Amygdala (tissue), 56 donors: ENCODE measurements at regions not wholly inside any gene's neighbourhood (a gene's known extent, or its start where the extent isn't known, plus 50 kb on each side); places are given as distances from the start of the nearest gene placed in this dataset.
"Not testable (repeated sequence)": the region's sequence is repeated elsewhere in the genome, so short reads cannot be mapped to it uniquely, and the experiment has no call there.

Experiments
- DNase-seq, 56 donors: peaks; one replicate each; lab custom pipeline; 2025; lab: John Stamatoyannopoulos, UW

DNA sequence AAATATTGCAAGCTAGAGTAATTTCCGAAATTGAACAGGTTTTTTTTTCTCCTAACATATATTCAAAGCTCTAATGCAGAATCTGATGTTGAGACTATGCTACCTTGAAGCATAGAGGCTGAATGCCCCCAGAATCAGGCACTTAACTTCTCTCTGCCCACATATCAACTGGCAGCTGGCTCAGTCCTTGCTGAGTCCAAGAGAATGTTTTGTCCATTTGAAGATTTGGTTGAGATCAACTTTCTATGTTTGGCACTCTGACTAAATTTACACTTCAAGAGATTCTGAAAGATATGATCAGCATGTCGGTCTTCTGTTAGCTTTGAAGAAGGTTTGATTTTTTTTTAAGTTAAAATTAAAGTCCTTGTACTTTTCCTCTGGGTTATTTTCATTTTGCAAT is 1298.1 kb downstream of the EPHA7 start:
- no peak for DNase-seq

- DNase-seq, result no peak
Observed at GRCh38 chr6:92117800-92118199, 1301.6 kb downstream of the EPHA7 start.

GRCh38 chr6:92114797-92115196 is 1304.6 kb downstream of the EPHA7 start:
- DNase-seq, result peak in 7 of 56 donors; percentile 1 to 14 (median 2)

DNA sequence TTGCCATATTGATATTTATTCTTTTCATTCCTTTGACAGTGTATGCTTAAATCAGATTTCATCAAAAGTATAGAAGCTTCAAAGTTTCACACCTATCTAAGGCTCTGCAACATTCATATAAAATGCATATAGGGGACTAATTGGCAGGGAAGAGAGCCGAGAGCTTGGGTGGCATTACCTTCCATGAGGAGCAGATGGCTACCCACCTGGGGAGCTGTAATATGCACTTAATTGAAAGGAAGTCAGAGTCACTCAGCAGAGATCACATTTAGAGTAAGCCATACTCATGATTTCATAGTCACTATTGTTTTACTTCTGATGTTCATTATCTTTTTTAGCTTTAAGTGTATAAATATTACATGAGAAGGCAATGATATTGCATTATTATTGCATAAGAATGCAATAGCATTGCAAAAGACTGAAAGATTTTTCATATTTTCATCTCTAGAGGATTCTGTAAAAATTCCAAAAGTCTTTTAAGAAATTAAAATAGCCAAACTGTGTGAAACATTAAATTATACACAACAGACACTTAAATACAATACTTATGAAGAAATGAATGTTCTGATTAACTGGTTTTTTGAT is 1305.2 kb downstream of the EPHA7 start:
- no peak for DNase-seq

DNA sequence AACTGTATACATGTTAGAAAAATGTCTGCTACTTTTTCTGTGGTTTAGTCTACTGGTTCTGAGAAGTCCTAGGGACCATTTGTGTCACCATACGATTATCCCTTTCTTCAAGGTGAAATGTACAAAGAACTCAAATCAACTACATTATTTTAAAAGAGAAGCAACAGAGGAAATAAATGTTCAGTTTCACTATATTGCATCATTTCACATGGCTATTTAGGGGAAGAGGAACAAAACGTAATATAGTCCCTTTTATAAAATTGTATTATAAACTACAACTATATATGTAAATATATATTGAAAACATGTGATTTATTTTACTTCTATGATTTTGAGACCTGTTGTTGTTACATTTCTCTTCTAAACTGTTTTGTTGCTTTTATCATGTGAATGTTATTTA is 1308.0 kb downstream of the EPHA7 start:
- DNase-seq, result no peak

DNA sequence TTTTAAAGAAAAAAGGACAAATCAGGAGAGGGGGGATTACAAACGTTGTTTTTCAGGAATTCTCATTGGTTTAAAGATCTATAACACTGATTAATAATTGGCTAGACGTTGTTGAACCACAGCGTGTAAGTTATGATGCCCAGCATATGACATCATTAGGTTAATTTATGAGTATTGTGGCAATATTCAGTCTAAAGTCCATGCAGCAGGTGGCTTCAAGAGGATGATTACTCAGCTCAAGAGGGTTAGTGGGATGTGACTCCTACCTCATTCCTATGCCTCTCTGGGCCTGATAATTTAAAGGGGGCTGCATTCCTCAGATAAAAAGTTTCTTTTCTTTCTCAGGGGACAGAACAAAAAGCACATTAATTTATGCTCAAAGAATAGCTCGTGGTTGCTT is 1309.0 kb downstream of the EPHA7 start:
- no peak for DNase-seq

DNA sequence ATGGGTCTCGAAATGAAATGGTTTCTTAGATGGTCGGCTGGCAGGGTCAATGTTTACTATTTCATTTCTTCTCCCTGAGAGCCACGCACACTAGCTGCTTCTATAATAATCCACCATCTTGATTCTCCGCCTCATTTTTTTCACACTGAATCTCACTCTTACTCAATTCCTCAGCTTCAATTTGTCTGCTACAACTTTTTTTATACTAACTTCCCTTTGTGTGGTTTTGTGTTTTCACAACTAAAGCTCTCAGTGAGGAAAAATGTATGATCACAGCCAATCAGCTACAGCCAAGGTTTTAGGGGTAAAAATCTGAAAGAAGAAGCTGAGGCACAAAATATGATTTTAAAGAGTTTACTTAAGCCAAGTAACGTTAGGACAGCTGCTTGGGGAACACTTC is 1309.4 kb downstream of the EPHA7 start:
- DNase-seq, result no peak

GRCh38 chr6:92109256-92109655 is 1310.1 kb downstream of the EPHA7 start:
- no peak for DNase-seq

GRCh38 chr6:92086750-92087149 is 1332.6 kb downstream of the EPHA7 start:
- no peak for DNase-seq

GRCh38 chr6:92083914-92084313 is 1335.4 kb downstream of the EPHA7 start:
- DNase-seq, result not testable (repeated sequence)

DNA sequence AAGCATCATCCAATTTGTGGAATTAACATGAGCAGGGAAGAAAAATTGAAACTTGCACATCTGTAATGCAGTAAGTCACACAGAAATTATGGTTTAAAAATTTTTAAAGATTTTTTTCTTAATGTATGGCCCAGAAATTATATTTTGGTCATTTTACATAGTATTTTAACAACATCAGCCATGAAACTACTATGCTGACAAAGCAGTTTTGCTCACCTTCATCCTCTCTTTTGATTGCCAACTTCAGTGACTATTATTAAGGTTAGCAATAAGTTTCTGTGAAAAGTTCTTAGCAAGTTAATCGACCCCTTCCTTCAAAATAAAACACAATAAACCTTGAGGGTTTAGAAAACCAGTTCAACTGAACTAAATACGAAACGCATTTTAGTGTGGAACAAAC is 1347.0 kb downstream of the EPHA7 start:
- DNase-seq, result no peak

- DNase-seq, result no peak
Observed at GRCh38 chr6:92069781-92070180, 1349.6 kb downstream of the EPHA7 start.

- no peak for DNase-seq
Observed at GRCh38 chr6:92052513-92052912, 1366.8 kb downstream of the EPHA7 start.

- no peak for DNase-seq
Observed at GRCh38 chr6:92050216-92050615, 1369.1 kb downstream of the EPHA7 start.

GRCh38 chr6:92047860-92048259 is 1371.5 kb downstream of the EPHA7 start:
- DNase-seq, result no peak

DNA sequence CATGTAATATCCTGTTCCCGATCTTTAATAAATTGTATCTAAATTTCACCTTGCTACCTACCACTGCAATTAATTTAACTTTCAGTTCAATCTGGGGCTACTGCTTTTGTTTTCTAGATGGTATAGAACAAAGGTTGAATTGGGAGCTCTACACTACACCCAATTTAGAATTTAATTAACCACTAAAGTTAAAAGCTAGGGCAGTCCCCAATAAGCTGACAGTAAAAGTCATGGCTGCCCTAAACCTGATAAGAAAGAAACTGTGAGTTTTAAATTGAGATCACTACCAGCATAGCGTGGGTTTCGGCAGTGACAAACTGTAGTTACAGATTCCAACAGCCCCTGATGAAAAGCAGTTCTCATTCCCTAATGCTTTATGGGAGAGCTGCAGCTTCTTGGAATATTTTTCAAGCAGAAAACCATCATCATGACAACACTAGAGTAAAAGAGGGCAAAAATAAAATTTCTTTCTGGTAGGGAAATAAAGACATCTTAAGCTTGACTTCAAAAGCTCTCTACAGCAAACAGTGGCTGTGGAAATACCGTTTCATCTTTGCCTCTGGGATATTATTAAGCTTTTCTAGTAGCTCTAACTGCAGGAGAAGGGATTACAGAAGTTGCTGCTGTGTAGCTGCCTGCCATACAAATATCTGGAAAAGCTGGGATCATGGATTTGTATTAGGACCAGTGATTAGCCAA is 1372.1 kb downstream of the EPHA7 start:
- no peak for DNase-seq

DNA sequence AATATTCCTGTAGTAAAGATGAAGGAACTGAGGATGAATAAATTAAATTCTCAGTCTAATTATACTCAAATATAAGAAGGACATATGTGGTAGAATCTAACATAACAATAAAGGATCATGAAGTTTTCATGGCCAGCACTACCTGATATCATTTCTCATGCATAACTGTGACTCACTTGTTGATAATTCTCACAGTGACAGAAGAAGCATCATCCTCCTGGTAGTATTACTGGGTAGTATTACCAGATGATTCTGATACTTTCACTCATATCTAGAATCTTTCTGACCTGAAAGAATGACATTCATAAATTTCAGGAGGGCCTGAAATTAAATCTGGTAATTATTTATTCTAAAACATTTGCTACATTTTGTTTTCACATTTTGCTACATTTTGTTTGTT is 1375.0 kb downstream of the EPHA7 start:
- DNase-seq, result no peak

GRCh38 chr6:92043777-92044176 is 1375.6 kb downstream of the EPHA7 start:
- DNase-seq, result no peak

DNA sequence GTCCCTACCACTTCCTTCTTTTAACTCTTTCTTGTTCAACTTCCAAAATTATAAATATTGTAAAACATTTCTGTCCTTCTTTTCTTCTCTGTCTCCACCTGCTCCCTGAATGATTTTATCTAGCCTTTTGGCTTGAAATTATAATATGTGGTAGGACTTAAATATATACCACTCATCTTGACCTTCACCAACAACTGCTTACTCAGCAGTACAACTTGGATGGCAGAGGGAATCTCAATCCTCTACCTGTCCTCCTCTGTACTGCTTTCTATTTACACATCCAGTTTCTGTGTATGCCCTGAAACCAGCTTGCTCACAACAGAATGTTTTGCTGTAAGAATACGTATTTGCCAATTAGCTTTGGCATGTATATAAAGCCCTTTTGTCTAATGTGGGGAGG is 1392.5 kb downstream of the EPHA7 start:
- no peak for DNase-seq

- peak in 1 of 56 donors; percentile 11 for DNase-seq
Observed at GRCh38 chr6:92024881-92025280, 1394.5 kb downstream of the EPHA7 start.

- DNase-seq, result no peak
Observed at GRCh38 chr6:92024110-92024509, 1395.2 kb downstream of the EPHA7 start.

- no peak for DNase-seq
Observed at GRCh38 chr6:92023410-92023966, 1395.9 kb downstream of the EPHA7 start.
